Caco-2 (cell line): ENCODE measurements at regions not wholly inside any gene's neighbourhood (a gene's known extent, or its start where the extent isn't known, plus 50 kb on each side); places are given as distances from the start of the nearest gene placed in this dataset.

Experiments used
- BruUV-seq: library from RNA; stranded (reverse); fragments of 400-500 nt; replicated peaks from 2 replicates; lab custom pipeline; 2021; lab: Mats Ljungman, UMichigan
- CTCF ChIA-PET: fragments of 300-600 bp; sonication (Branson Sonifier 250); formaldehyde crosslinking; loops from one replicate; lab custom pipeline; 2022; ENCODE audit warnings: antibody characterized with exemption; lab: Charles Lee
- POLR2A ChIA-PET: fragments of 300-600 bp; sonication (Branson Sonifier 250); formaldehyde crosslinking; loops from one replicate; lab custom pipeline; 2022; ENCODE audit warnings: antibody characterized with exemption; lab: Charles Lee
- DNase-seq, 2 experiments: peaks; one replicate each; pipeline versions ENCODE4 v3.0.0 to v3.0.0-alpha.2; 2020 to 2022
- H3K27me3 ChIP-seq: replicated peaks from 2 replicates; pipeline ENCODE4 v1.6.0; 2011; ENCODE audit warnings: low read length; ENCODE audit not compliant: control insufficient read depth, insufficient read depth
- H3K36me3 ChIP-seq: 2 replicates; pipeline ENCODE4 v1.5.1; 2011; ENCODE audit warnings: low read length; ENCODE audit not compliant: control insufficient read depth, insufficient read depth
- H3K4me1 ChIP-seq: fragments of 250-450 bp; sonication (Bioruptor Pico); 2 replicates; pipeline ENCODE4 v1.5.1; 2020; ENCODE audit warnings: mild to moderate bottlenecking
- H3K4me3 ChIP-seq: 2 replicates; pipeline ENCODE4 v1.5.1; 2011; ENCODE audit warnings: low read depth, mild to moderate bottlenecking, control low read depth, low read length
- H3K9me3 ChIP-seq: fragments of 250-450 bp; sonication (Bioruptor Pico); 2 replicates; pipeline ENCODE4 v1.5.1; 2020; ENCODE audit warnings: mild to moderate bottlenecking, moderate library complexity
- H3K27ac Mint-ChIP-seq: one replicate; pipeline ENCODE4 v1.8.0; 2022; ENCODE audit warnings: mixed read lengths; ENCODE audit not compliant: unreplicated experiment
- H3K27me3 Mint-ChIP-seq: one replicate; pipeline ENCODE4 v1.8.0; 2022; ENCODE audit warnings: mixed read lengths; ENCODE audit not compliant: insufficient read depth, unreplicated experiment
- H3K36me3 Mint-ChIP-seq: one replicate; pipeline ENCODE4 v1.8.0; 2022; ENCODE audit warnings: mild to moderate bottlenecking, mixed read lengths; ENCODE audit not compliant: insufficient read depth, unreplicated experiment
- H3K4me1 Mint-ChIP-seq: one replicate; pipeline ENCODE4 v1.8.0; 2022; ENCODE audit warnings: low read depth, mixed read lengths; ENCODE audit not compliant: unreplicated experiment
- H3K4me3 Mint-ChIP-seq: one replicate; pipeline ENCODE4 v1.8.0; 2022; ENCODE audit warnings: mild to moderate bottlenecking, moderate library complexity, mixed read lengths; ENCODE audit not compliant: unreplicated experiment
- H3K9me3 Mint-ChIP-seq: one replicate; pipeline ENCODE4 v1.8.0; 2022; ENCODE audit warnings: mixed read lengths; ENCODE audit not compliant: unreplicated experiment
- CTCF ChIP-seq, 2 experiments: fragments of 200-600 bp in 1 of 2; IDR thresholded peaks; 1 replicate in 1 of 2; 2 replicates in 1 of 2; pipeline versions ENCODE4 v1.5.1 to v1.8.0; 2011 to 2022; ENCODE audit warnings: antibody characterized with exemption in 1 of 2, control low read depth in 1 of 2, inconsistent platforms in 1 of 2, low read depth in 1 of 2, low read length in 1 of 2, mild to moderate bottlenecking in 1 of 2, moderate library complexity in 1 of 2; ENCODE audit not compliant: insufficient read depth in 1 of 2, severe bottlenecking in 1 of 2, unreplicated experiment in 1 of 2
- intact Hi-C: fragments of 100-400 bp; cut with micrococcal nuclease; formaldehyde crosslinking; loops from one replicate; pipeline ENCODE4 v1.10.0; 2022; ENCODE audit not compliant: unreplicated experiment

- H3K27ac Mint-ChIP-seq: no peak overlapping the region
- no TSS peak for BruUV-seq
- no peaks in the 10 kb centered on the region for H3K27me3 Mint-ChIP-seq
- H3K4me1 Mint-ChIP-seq: peaks cover 14% of the 10 kb centered on the region
- no peaks in the 10 kb centered on the region for H3K36me3 Mint-ChIP-seq
- H3K4me3 ChIP-seq: no peak overlapping the region
- H3K4me1 ChIP-seq: peaks cover 12% of the 10 kb centered on the region
- H3K9me3 ChIP-seq: no peaks in the 10 kb centered on the region
- ChIA-PET POLR2A (no interaction called here), CTCF (no interaction called here)
- H3K27me3 ChIP-seq: no peaks in the 10 kb centered on the region
- no peak for TF ChIP-seq CTCF (IDR thresholded peaks at IDR 0.05; ENCODE audit: insufficient read depth in 1 of 2, low read depth in 1 of 2, low read length in 1 of 2, severe bottlenecking in 1 of 2, unreplicated experiment in 1 of 2)
- H3K36me3 ChIP-seq: no peaks in the 10 kb centered on the region
- intact Hi-C loops: no loop called here
- no peaks in the 10 kb centered on the region for H3K9me3 Mint-ChIP-seq
- H3K4me3 Mint-ChIP-seq: no peak overlapping the region
- no peak for DNase-seq
These were observed 175.2 kb upstream of the RAI14 start for GRCh38 chr5:34480810-34481528.

- Histone ChIP-seq H3K36me3 (no peaks in the 10 kb centered on the region), H3K4me1 (peaks cover 38% of the 10 kb centered on the region), H3K27me3 (no peaks in the 10 kb centered on the region), H3K4me3 (no peak overlapping the region), H3K9me3 (no peaks in the 10 kb centered on the region)
- Mint-ChIP-seq H3K9me3 (no peaks in the 10 kb centered on the region), H3K4me3 (no peak overlapping the region), H3K27ac (no peak overlapping the region), H3K27me3 (no peaks in the 10 kb centered on the region), H3K36me3 (no peaks in the 10 kb centered on the region), H3K4me1 (peaks cover 37% of the 10 kb centered on the region)
- DNase-seq: no peak
- intact Hi-C loops: no loop called here
- BruUV-seq: no TSS peak
- POLR2A ChIA-PET: no interaction called here
- CTCF ChIA-PET: interaction anchor here (0.6 kb wide), 1 partner anchor 435 kb away, joined by 5 read pairs; no protein-coding TSS in a partner anchor
- TF ChIP-seq CTCF (IDR thresholded peaks at IDR 0.05; ENCODE audit: insufficient read depth in 1 of 2, low read depth in 1 of 2, low read length in 1 of 2, severe bottlenecking in 1 of 2, unreplicated experiment in 1 of 2): no peak
These were observed 172.6 kb upstream of the RAI14 start for GRCh38 chr5:34483442-34484033.

- no peak for DNase-seq
- Mint-ChIP-seq H3K27me3 (no peaks in the 10 kb centered on the region), H3K4me3 (no peak overlapping the region), H3K27ac (no peak overlapping the region), H3K36me3 (peaks cover 6% of the 10 kb centered on the region), H3K9me3 (no peaks in the 10 kb centered on the region), H3K4me1 (peaks cover 44% of the 10 kb centered on the region)
- Histone ChIP-seq H3K36me3 (no peaks in the 10 kb centered on the region), H3K4me1 (peaks cover 43% of the 10 kb centered on the region), H3K27me3 (no peaks in the 10 kb centered on the region), H3K4me3 (no peak overlapping the region), H3K9me3 (no peaks in the 10 kb centered on the region)
- intact Hi-C loops: no loop called here
- CTCF ChIA-PET: interaction anchor here (1.0 kb wide), 1 partner anchor 411 kb away, joined by 4 read pairs; no protein-coding TSS in a partner anchor
- TF ChIP-seq CTCF (IDR thresholded peaks at IDR 0.05; ENCODE audit: insufficient read depth in 1 of 2, low read depth in 1 of 2, low read length in 1 of 2, severe bottlenecking in 1 of 2, unreplicated experiment in 1 of 2): no peak
- no TSS peak for BruUV-seq
- POLR2A ChIA-PET: interaction anchor here (0.6 kb wide), 1 partner anchor 414 kb away, joined by 3 read pairs; no protein-coding TSS in a partner anchor
These were observed 171.8 kb upstream of the RAI14 start for GRCh38 chr5:34484216-34484920.
